Esophagus muscularis mucosa (tissue), 3 donors: ENCODE measurements at regions not wholly inside any gene's neighbourhood (a gene's known extent, or its start where the extent isn't known, plus 50 kb on each side); places are given as distances from the start of the nearest gene placed in this dataset.

Experiments
- CTCF ChIP-seq, 3 experiments: fragments of 200-600 bp in 2 of 3; fragments of 450-650 bp in 1 of 3; sonication (generic) in 2 of 3; IDR thresholded peaks; one replicate each; pipeline ENCODE4 v1.5.1; 2017 to 2019; ENCODE audit warnings: antibody characterized with exemption in 3 of 3, mild to moderate bottlenecking in 2 of 3, moderate library complexity in 1 of 3
- POLR2A ChIP-seq: fragments of 450-650 bp; IDR thresholded peaks from one replicate; pipeline ENCODE4 v1.6.1; 2017; ENCODE audit warnings: antibody characterized with exemption, moderate library complexity, mild to moderate bottlenecking, low read depth
- POLR2AphosphoS5 ChIP-seq, 2 donors: sonication (generic); formaldehyde crosslinking; IDR thresholded peaks; one replicate each; pipeline ENCODE4 v1.6.1; 2017; ENCODE audit warnings: antibody characterized with exemption in 2 of 2

- TF ChIP-seq CTCF (IDR thresholded peaks at IDR 0.05) (no peak), POLR2AphosphoS5 (IDR thresholded peaks at IDR 0.05) (no peak), POLR2A (no peak)
Measured at GRCh38 chr4:15240764-15241163, 187.1 kb upstream of the C1QTNF7 start.
